ENCODE measurements at regions not wholly inside any gene's neighbourhood (a gene's known extent, or its start where the extent isn't known, plus 50 kb on each side); places are given as distances from the start of the nearest gene placed in this dataset.
A peak's percentile ranks its signal among the peaks of the same experiment; 100 is the strongest.

GRCh38 chr3:42037318-42037945, 53.7 kb upstream of the TRAK1 start:
- no peak for DNase-seq (ENCODE audit: low read depth)
- H3K4me3 ChIP-seq (ENCODE audit: low read depth, low read length): no peak overlapping the region
- no peak for TF ChIP-seq CTCF (IDR thresholded peaks at IDR 0.05; ENCODE audit: control insufficient read depth, extremely low read depth, insufficient read depth)

GRCh38 chr3:42036483-42036823, 54.7 kb upstream of the TRAK1 start:
- H3K4me3 ChIP-seq (ENCODE audit: low read depth, low read length): no peak overlapping the region
- no peak for DNase-seq (ENCODE audit: low read depth)
- no peak for TF ChIP-seq CTCF (IDR thresholded peaks at IDR 0.05; ENCODE audit: control insufficient read depth, extremely low read depth, insufficient read depth)

- TF ChIP-seq CTCF (IDR thresholded peaks at IDR 0.05; ENCODE audit: control insufficient read depth, extremely low read depth, insufficient read depth): no peak
- no peak overlapping the region for H3K4me3 ChIP-seq (ENCODE audit: low read depth, low read length)
- peak; percentile 74 for DNase-seq (ENCODE audit: low read depth)
These were observed 55.2 kb upstream of the TRAK1 start for GRCh38 chr3:42035816-42036482.

- no peak for DNase-seq (ENCODE audit: low read depth)
- TF ChIP-seq CTCF (IDR thresholded peaks at IDR 0.05; ENCODE audit: control insufficient read depth, extremely low read depth, insufficient read depth): no peak
- no peak overlapping the region for H3K4me3 ChIP-seq (ENCODE audit: low read depth, low read length)
These were observed 56.1 kb upstream of the TRAK1 start for GRCh38 chr3:42035007-42035406.

GRCh38 chr3:42033741-42034140, 57.4 kb upstream of the TRAK1 start:
- H3K4me3 ChIP-seq (ENCODE audit: low read depth, low read length): no peak overlapping the region
- no peak for TF ChIP-seq CTCF (IDR thresholded peaks at IDR 0.05; ENCODE audit: control insufficient read depth, extremely low read depth, insufficient read depth)
- no peak for DNase-seq (ENCODE audit: low read depth)

- TF ChIP-seq CTCF (IDR thresholded peaks at IDR 0.05; ENCODE audit: control insufficient read depth, extremely low read depth, insufficient read depth): no peak
- DNase-seq (ENCODE audit: low read depth): no peak
- no peak overlapping the region for H3K4me3 ChIP-seq (ENCODE audit: low read depth, low read length)
These were observed 58.3 kb upstream of the TRAK1 start for GRCh38 chr3:42032693-42033349.

Measured in LNCaP clone FGC (cell line).